HEK293T (cell line): ENCODE measurements at regions not wholly inside any gene's neighbourhood (a gene's known extent, or its start where the extent isn't known, plus 50 kb on each side); places are given as distances from the start of the nearest gene placed in this dataset.

ENCODE experiments used
- ARNT ChIP-seq: fragments of 450-650 bp; IDR thresholded peaks from 2 replicates; pipeline ENCODE4 v1.6.1; 2017; ENCODE audit warnings: mild to moderate bottlenecking
- BHLHE40 ChIP-seq: fragments of 450-650 bp; IDR thresholded peaks from 2 replicates; pipeline ENCODE4 v1.6.1; 2016; ENCODE audit warnings: mild to moderate bottlenecking, moderate library complexity, borderline replicate concordance
- ELF4 ChIP-seq: fragments of 450-650 bp; IDR thresholded peaks from 2 replicates; pipeline ENCODE4 v1.6.1; 2017; ENCODE audit warnings: antibody characterized with exemption
- FOXA1 ChIP-seq: fragments of 450-650 bp; IDR thresholded peaks from 2 replicates; pipeline ENCODE4 v1.6.1; 2016; ENCODE audit warnings: mild to moderate bottlenecking
- FOXK2 ChIP-seq: fragments of 450-650 bp; IDR thresholded peaks from 2 replicates; pipeline ENCODE4 v1.6.1; 2016; ENCODE audit warnings: mild to moderate bottlenecking
- FOXM1 ChIP-seq: fragments of 450-650 bp; IDR thresholded peaks from 2 replicates; pipeline ENCODE4 v1.6.1; 2017; ENCODE audit warnings: mild to moderate bottlenecking, borderline replicate concordance
- HDGF ChIP-seq: fragments of 450-650 bp; IDR thresholded peaks from 2 replicates; pipeline ENCODE4 v1.6.1; 2017; ENCODE audit warnings: antibody characterized with exemption, borderline replicate concordance
- L3MBTL2 ChIP-seq: fragments of 450-650 bp; conservative IDR thresholded peaks from 2 replicates; pipeline ENCODE4 v1.6.1; 2016; ENCODE audit warnings: mild to moderate bottlenecking
- LEF1 ChIP-seq: fragments of 450-650 bp; IDR thresholded peaks from 2 replicates; pipeline ENCODE4 v1.6.1; 2017; ENCODE audit warnings: mild to moderate bottlenecking, borderline replicate concordance
- NFRKB ChIP-seq: fragments of 450-650 bp; IDR thresholded peaks from 2 replicates; pipeline ENCODE4 v1.6.1; 2016; ENCODE audit warnings: mild to moderate bottlenecking, moderate library complexity
- SP1 ChIP-seq: fragments of 450-650 bp; IDR thresholded peaks from 2 replicates; pipeline ENCODE4 v1.6.1; 2017
- SUZ12 ChIP-seq: fragments of 450-650 bp; IDR thresholded peaks from 2 replicates; pipeline ENCODE4 v1.6.1; 2016; ENCODE audit warnings: mild to moderate bottlenecking
- TARDBP ChIP-seq: fragments of 450-650 bp; IDR thresholded peaks from 2 replicates; pipeline ENCODE4 v1.6.1; 2016
- ZNF384 ChIP-seq: fragments of 450-650 bp; IDR thresholded peaks from 2 replicates; pipeline ENCODE4 v1.6.1; 2016

- no peak for TF ChIP-seq SP1
- TF ChIP-seq TARDBP: no peak
- no peak for TF ChIP-seq L3MBTL2
- TF ChIP-seq BHLHE40: no peak
- TF ChIP-seq SUZ12: no peak
- no peak for TF ChIP-seq FOXM1
- no peak for TF ChIP-seq ARNT
- no peak for TF ChIP-seq FOXA1
- no peak for TF ChIP-seq NFRKB
- no peak for TF ChIP-seq ELF4
- TF ChIP-seq ZNF384: no peak
- no peak for TF ChIP-seq LEF1
- TF ChIP-seq HDGF: no peak
- TF ChIP-seq FOXK2: no peak
These were observed 593.0 kb upstream of the ID2 start for GRCh38 chr2:8088810-8089209.
